ENCODE measurements at regions not wholly inside any gene's neighbourhood (a gene's known extent, or its start where the extent isn't known, plus 50 kb on each side); places are given as distances from the start of the nearest gene placed in this dataset.

GRCh38 chr11:87942786-87943185 lies 232.5 kb downstream of the RAB38 start (continued):
- TF ChIP-seq ZNF512 (CRISPR knock-in tag; IDR thresholded peaks at IDR 0.05; ENCODE audit: borderline replicate concordance): no peak
- TF ChIP-seq JUN (CRISPR knock-in tag; IDR thresholded peaks at IDR 0.05): no peak
- no peak for TF ChIP-seq MXD4 (CRISPR knock-in tag; IDR thresholded peaks at IDR 0.05; ENCODE audit: borderline replicate concordance)
- TF ChIP-seq FOXP1 (CRISPR knock-in tag; IDR thresholded peaks at IDR 0.05; ENCODE audit: borderline replicate concordance): no peak
- no peak for TF ChIP-seq E2F1 (CRISPR knock-in tag; IDR thresholded peaks at IDR 0.05)
- TF ChIP-seq USF1 (CRISPR knock-in tag; IDR thresholded peaks at IDR 0.05): no peak
- no peak for TF ChIP-seq SMAD3 (CRISPR knock-in tag; IDR thresholded peaks at IDR 0.05; ENCODE audit: borderline replicate concordance)
- no peak for TF ChIP-seq TP53 (CRISPR knock-in tag; IDR thresholded peaks at IDR 0.05)

GRCh38 chr11:87934182-87934581 lies 241.1 kb downstream of the RAB38 start:
- peaks cover 14% of the 10 kb centered on the region for H3K9me3 Mint-ChIP-seq
- ChIA-PET CTCF (no interaction called here), POLR2A (no interaction called here)
- H3K4me3 Mint-ChIP-seq: no peak overlapping the region
- no peak overlapping the region for H3K27ac Mint-ChIP-seq
- DNase-seq (ENCODE audit: low spot score) (no peak), ATAC-seq (no peak)
- H3K4me1 Mint-ChIP-seq: no peaks in the 10 kb centered on the region
- no peaks in the 10 kb centered on the region for H3K36me3 Mint-ChIP-seq
- H3K27me3 Mint-ChIP-seq (ENCODE audit: low read depth): no peaks in the 10 kb centered on the region
- TF ChIP-seq GRHL2 (CRISPR knock-in tag; IDR thresholded peaks at IDR 0.05; ENCODE audit: insufficient replicate concordance, severe bottlenecking) (no peak), CBFB (CRISPR knock-in tag; IDR thresholded peaks at IDR 0.05; ENCODE audit: low read depth) (no peak), ATF6 (CRISPR knock-in tag; IDR thresholded peaks at IDR 0.05) (no peak), ZBTB21 (CRISPR knock-in tag; IDR thresholded peaks at IDR 0.05; ENCODE audit: borderline replicate concordance) (no peak), USF2 (CRISPR knock-in tag; IDR thresholded peaks at IDR 0.05) (no peak), ZNF219 (CRISPR knock-in tag; IDR thresholded peaks at IDR 0.05; ENCODE audit: borderline replicate concordance) (no peak), STAT6 (CRISPR knock-in tag; conservative IDR thresholded peaks at IDR 0.05; ENCODE audit: low read depth) (no peak), EMX1 (CRISPR knock-in tag; IDR thresholded peaks at IDR 0.05) (no peak), RELA (CRISPR knock-in tag; IDR thresholded peaks at IDR 0.05; ENCODE audit: borderline replicate concordance) (no peak), ZNF317 (CRISPR knock-in tag; IDR thresholded peaks at IDR 0.05; ENCODE audit: borderline replicate concordance, low read depth) (no peak)
